ENCODE measurements at regions not wholly inside any gene's neighbourhood (a gene's known extent, or its start where the extent isn't known, plus 50 kb on each side); places are given as distances from the start of the nearest gene placed in this dataset.

- H3K27ac ChIP-seq (ENCODE audit: poor library complexity, severe bottlenecking), result no peak overlapping the region
- no peak for DNase-seq (ENCODE audit: low spot score)
- no peaks in the 10 kb centered on the region for H3K9me3 ChIP-seq (ENCODE audit: severe bottlenecking)
- no peak for TF ChIP-seq CTCF (IDR thresholded peaks at IDR 0.05; ENCODE audit: poor library complexity, severe bottlenecking)
- peaks cover under 1% of the 10 kb centered on the region for H3K27me3 ChIP-seq (ENCODE audit: insufficient read depth, poor library complexity, severe bottlenecking)
- no peaks in the 10 kb centered on the region for H3K4me1 ChIP-seq (ENCODE audit: insufficient read depth, poor library complexity, severe bottlenecking)
- no peaks in the 10 kb centered on the region for H3K36me3 ChIP-seq (ENCODE audit: low read depth)
- H3K4me3 ChIP-seq (ENCODE audit: severe bottlenecking), result no peak overlapping the region
- ATAC-seq (ENCODE audit: low read depth), result no peak
These were observed 88.2 kb downstream of the KLHL28 start for GRCh38 chr14:44873536-44873935.

- no peak for DNase-seq (ENCODE audit: low spot score)
- no peak for ATAC-seq (ENCODE audit: low read depth)
- Histone ChIP-seq H3K4me3 (ENCODE audit: severe bottlenecking) (no peak overlapping the region), H3K9me3 (ENCODE audit: severe bottlenecking) (no peaks in the 10 kb centered on the region), H3K36me3 (ENCODE audit: low read depth) (no peaks in the 10 kb centered on the region), H3K27me3 (ENCODE audit: insufficient read depth, poor library complexity, severe bottlenecking) (peaks cover 18% of the 10 kb centered on the region), H3K27ac (ENCODE audit: poor library complexity, severe bottlenecking) (no peak overlapping the region), H3K4me1 (ENCODE audit: insufficient read depth, poor library complexity, severe bottlenecking) (no peaks in the 10 kb centered on the region)
- no peak for TF ChIP-seq CTCF (IDR thresholded peaks at IDR 0.05; ENCODE audit: poor library complexity, severe bottlenecking)
These were observed 95.0 kb downstream of the KLHL28 start for GRCh38 chr14:44866770-44867169.

GRCh38 chr14:44866322-44866721 lies 95.4 kb downstream of the KLHL28 start:
- Histone ChIP-seq H3K4me1 (ENCODE audit: insufficient read depth, poor library complexity, severe bottlenecking) (no peaks in the 10 kb centered on the region), H3K36me3 (ENCODE audit: low read depth) (no peaks in the 10 kb centered on the region), H3K27me3 (ENCODE audit: insufficient read depth, poor library complexity, severe bottlenecking) (peaks cover 22% of the 10 kb centered on the region), H3K9me3 (ENCODE audit: severe bottlenecking) (no peaks in the 10 kb centered on the region), H3K27ac (ENCODE audit: poor library complexity, severe bottlenecking) (no peak overlapping the region), H3K4me3 (ENCODE audit: severe bottlenecking) (no peak overlapping the region)
- ATAC-seq (ENCODE audit: low read depth), result no peak
- no peak for TF ChIP-seq CTCF (IDR thresholded peaks at IDR 0.05; ENCODE audit: poor library complexity, severe bottlenecking)
- no peak for DNase-seq (ENCODE audit: low spot score)

- Histone ChIP-seq H3K4me3 (ENCODE audit: severe bottlenecking) (no peak overlapping the region), H3K36me3 (ENCODE audit: low read depth) (no peaks in the 10 kb centered on the region), H3K9me3 (ENCODE audit: severe bottlenecking) (no peaks in the 10 kb centered on the region), H3K27me3 (ENCODE audit: insufficient read depth, poor library complexity, severe bottlenecking) (peaks cover 23% of the 10 kb centered on the region), H3K4me1 (ENCODE audit: insufficient read depth, poor library complexity, severe bottlenecking) (no peaks in the 10 kb centered on the region), H3K27ac (ENCODE audit: poor library complexity, severe bottlenecking) (no peak overlapping the region)
- DNase-seq (ENCODE audit: low spot score), result no peak
- ATAC-seq (ENCODE audit: low read depth), result no peak
- no peak for TF ChIP-seq CTCF (IDR thresholded peaks at IDR 0.05; ENCODE audit: poor library complexity, severe bottlenecking)
These were observed 98.5 kb downstream of the KLHL28 start for GRCh38 chr14:44863271-44863670.

- DNase-seq (ENCODE audit: low spot score) (no peak), ATAC-seq (ENCODE audit: low read depth) (no peak)
- H3K27me3 ChIP-seq (ENCODE audit: insufficient read depth, poor library complexity, severe bottlenecking), result peaks cover 8% of the 10 kb centered on the region
- H3K27ac ChIP-seq (ENCODE audit: poor library complexity, severe bottlenecking), result no peak overlapping the region
- H3K4me1 ChIP-seq (ENCODE audit: insufficient read depth, poor library complexity, severe bottlenecking), result no peaks in the 10 kb centered on the region
- no peak for TF ChIP-seq CTCF (IDR thresholded peaks at IDR 0.05; ENCODE audit: poor library complexity, severe bottlenecking)
- H3K4me3 ChIP-seq (ENCODE audit: severe bottlenecking), result no peak overlapping the region
- no peaks in the 10 kb centered on the region for H3K36me3 ChIP-seq (ENCODE audit: low read depth)
- no peaks in the 10 kb centered on the region for H3K9me3 ChIP-seq (ENCODE audit: severe bottlenecking)
These were observed 107.6 kb downstream of the KLHL28 start for GRCh38 chr14:44854114-44854513.

All from RWPE2 (cell line).